NCI-H1105 (cell line): ENCODE measurements at regions not wholly inside any gene's neighbourhood (a gene's known extent, or its start where the extent isn't known, plus 50 kb on each side); places are given as distances from the start of the nearest gene placed in this dataset.
"Not testable (repeated sequence)": the region's sequence is repeated elsewhere in the genome, so short reads cannot be mapped to it uniquely, and the experiment has no call there.

ENCODE experiments used
- DNase-seq: peaks from one replicate; lab custom pipeline; 2025; lab: John Stamatoyannopoulos, UW

- no peak for DNase-seq
Observed at GRCh38 chr1:111063595-111063994, 76.3 kb downstream of the DRAM2 start.

GRCh38 chr1:111062624-111063023, 77.3 kb downstream of the DRAM2 start:
- no peak for DNase-seq

- no peak for DNase-seq
Observed at GRCh38 chr1:111062081-111062480, 77.8 kb downstream of the DRAM2 start.

- no peak for DNase-seq
Observed at GRCh38 chr1:111054656-111055055, 85.2 kb downstream of the DRAM2 start.

- DNase-seq: no peak
Observed at GRCh38 chr1:111052246-111052645, 87.6 kb downstream of the DRAM2 start.

GRCh38 chr1:111048253-111048652, 84.5 kb upstream of the LRIF1 start:
- not testable (repeated sequence) for DNase-seq

- no peak for DNase-seq
Observed at GRCh38 chr1:111045033-111045722, 81.5 kb upstream of the LRIF1 start.

GRCh38 chr1:111032295-111032897, 68.7 kb upstream of the LRIF1 start:
- DNase-seq: peak; percentile 4

GRCh38 chr1:111030590-111030989, 66.9 kb upstream of the LRIF1 start:
- DNase-seq: peak; percentile 22

GRCh38 chr1:111025109-111025508, 61.4 kb upstream of the LRIF1 start:
- DNase-seq: no peak

- no peak for DNase-seq
Observed at GRCh38 chr1:111015222-111015621, 51.5 kb upstream of the LRIF1 start.
